ENCODE measurements at regions not wholly inside any gene's neighbourhood (a gene's known extent, or its start where the extent isn't known, plus 50 kb on each side); places are given as distances from the start of the nearest gene placed in this dataset.

DNA sequence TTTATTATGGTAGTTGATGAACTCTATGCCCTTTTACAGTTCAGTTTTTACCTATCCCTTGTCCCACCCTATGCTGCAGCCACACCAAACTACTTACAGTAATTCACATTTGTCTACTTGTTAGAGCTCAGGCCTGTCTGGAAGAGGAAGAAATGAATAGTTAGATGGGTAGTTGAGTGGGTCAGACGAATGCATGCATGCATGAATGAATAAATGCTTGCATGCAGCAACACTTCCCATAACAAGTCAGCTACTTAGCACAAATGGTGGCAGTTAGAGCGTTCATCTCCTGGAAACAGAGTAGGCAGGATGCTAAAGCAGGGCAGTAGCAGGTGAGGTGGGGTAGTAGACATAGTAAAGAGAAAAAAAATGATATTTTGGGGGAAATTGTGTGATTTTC, 322.3 kb downstream of the NDFIP2 start:
- no peaks in the 10 kb centered on the region for H3K27me3 Mint-ChIP-seq (ENCODE audit: low read depth)
- no CpG with 5 or more reads among the region's 2 CpGs for WGBS (ENCODE audit: extremely low coverage, insufficient read length, low lambda C conversion rate)
- H3K9me3 Mint-ChIP-seq, result no peaks in the 10 kb centered on the region
- Histone ChIP-seq H3K79me1 (ENCODE audit: insufficient read depth, low read depth, low read length, poor library complexity, severe bottlenecking) (no peaks in the 10 kb centered on the region), H3K4me1 (ENCODE audit: insufficient read depth, low read length) (no peaks in the 10 kb centered on the region; the same call in 1 of the 2 replicates), H3K4ac (ENCODE audit: low read depth, low read length) (no peak overlapping the region), H3K56ac (ENCODE audit: insufficient read length, low read depth, low read length) (no peak overlapping the region), H3K23ac (ENCODE audit: insufficient read length, low read depth, low read length) (no peak overlapping the region), H2BK15ac (ENCODE audit: low read depth, low read length) (no peak overlapping the region), H3K23me2 (ENCODE audit: insufficient read length, low read depth, low read length, poor library complexity, severe bottlenecking) (no peaks in the 10 kb centered on the region), H3K18ac (ENCODE audit: insufficient read length, low read depth, low read length) (no peak overlapping the region), H3T11ph (ENCODE audit: low read length) (no peak overlapping the region), H2BK20ac (ENCODE audit: low read depth, low read length, poor library complexity, severe bottlenecking) (no peak overlapping the region), H4K5ac (ENCODE audit: insufficient read length, low read depth, low read length) (no peak overlapping the region), H4K20me1 (ENCODE audit: control insufficient read depth, insufficient read depth, insufficient read length) (no peaks in the 10 kb centered on the region), H4K91ac (ENCODE audit: insufficient read length, low read depth, low read length) (no peak overlapping the region), H3K9me3 (ENCODE audit: control insufficient read depth, low read depth, low read length) (no peaks in the 10 kb centered on the region), H2AFZ (ENCODE audit: low read length) (no peak overlapping the region), H3K9ac (ENCODE audit: extremely low read depth, insufficient read length, low read length) (no peak overlapping the region), H3K14ac (ENCODE audit: insufficient read depth, low read length) (no peak overlapping the region), H2BK12ac (ENCODE audit: insufficient read length, low read depth, low read length) (no peak overlapping the region), H2BK5ac (ENCODE audit: insufficient read length, low read length) (no peak overlapping the region), H4K8ac (replicated peaks; ENCODE audit: insufficient read length, low read depth, low read length) (no peak overlapping the region), H3K79me2 (ENCODE audit: insufficient read depth, low read length) (no peaks in the 10 kb centered on the region), H3K4me2 (ENCODE audit: insufficient read depth, insufficient read length, low read length) (no peak overlapping the region), H2AK5ac (ENCODE audit: insufficient read length, low read length) (no peak overlapping the region), H3K27me3 (ENCODE audit: insufficient read depth, low read length) (no peaks in the 10 kb centered on the region), H3K27ac (ENCODE audit: insufficient read length, low read depth, low read length) (no peak overlapping the region), H2BK120ac (ENCODE audit: low read depth, low read length, poor library complexity, severe bottlenecking) (no peak overlapping the region)
- no peak for DNase-seq
- no peak overlapping the region for H3K4me3 Mint-ChIP-seq
- H3K4me1 Mint-ChIP-seq, result peaks cover 45% of the 10 kb centered on the region in 2 experiments
- TF ChIP-seq, protein P1, sequence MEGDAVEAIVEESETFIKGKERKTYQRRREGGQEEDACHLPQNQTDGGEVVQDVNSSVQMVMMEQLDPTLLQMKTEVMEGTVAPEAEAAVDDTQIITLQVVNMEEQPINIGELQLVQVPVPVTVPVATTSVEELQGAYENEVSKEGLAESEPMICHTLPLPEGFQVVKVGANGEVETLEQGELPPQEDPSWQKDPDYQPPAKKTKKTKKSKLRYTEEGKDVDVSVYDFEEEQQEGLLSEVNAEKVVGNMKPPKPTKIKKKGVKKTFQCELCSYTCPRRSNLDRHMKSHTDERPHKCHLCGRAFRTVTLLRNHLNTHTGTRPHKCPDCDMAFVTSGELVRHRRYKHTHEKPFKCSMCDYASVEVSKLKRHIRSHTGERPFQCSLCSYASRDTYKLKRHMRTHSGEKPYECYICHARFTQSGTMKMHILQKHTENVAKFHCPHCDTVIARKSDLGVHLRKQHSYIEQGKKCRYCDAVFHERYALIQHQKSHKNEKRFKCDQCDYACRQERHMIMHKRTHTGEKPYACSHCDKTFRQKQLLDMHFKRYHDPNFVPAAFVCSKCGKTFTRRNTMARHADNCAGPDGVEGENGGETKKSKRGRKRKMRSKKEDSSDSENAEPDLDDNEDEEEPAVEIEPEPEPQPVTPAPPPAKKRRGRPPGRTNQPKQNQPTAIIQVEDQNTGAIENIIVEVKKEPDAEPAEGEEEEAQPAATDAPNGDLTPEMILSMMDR (conservative IDR thresholded peaks at IDR 0.05), result no peak
- no peaks in the 10 kb centered on the region; a peak in 2 of 7 replicates for H3K36me3 Mint-ChIP-seq (ENCODE audit: insufficient read depth in 1 of 3, low read depth in 3 of 3)
- H3K27ac Mint-ChIP-seq, result no peak overlapping the region
